GM18519 (cell line): ENCODE measurements at regions not wholly inside any gene's neighbourhood (a gene's known extent, or its start where the extent isn't known, plus 50 kb on each side); places are given as distances from the start of the nearest gene placed in this dataset.

Experiments
- ATAC-seq: cut with Tn5 transposase; IDR thresholded peaks from one replicate; pipeline ENCODE4 v1.9.1; 2021; ENCODE audit warnings: mild to moderate bottlenecking, moderate library complexity; ENCODE audit not compliant: unreplicated experiment, low FRiP score

GRCh38 chr7:51518646-51519045 lies 202.0 kb upstream of the COBL start:
- ATAC-seq, result no peak

- ATAC-seq, result no peak
These were observed 200.6 kb upstream of the COBL start for GRCh38 chr7:51517187-51517586.

- no peak for ATAC-seq
These were observed 185.0 kb upstream of the COBL start for GRCh38 chr7:51501620-51502019.

GRCh38 chr7:51482976-51483375 lies 166.4 kb upstream of the COBL start:
- ATAC-seq, result no peak

- no peak for ATAC-seq
These were observed 164.8 kb upstream of the COBL start for GRCh38 chr7:51481421-51481820.

- no peak for ATAC-seq
These were observed 161.2 kb upstream of the COBL start for GRCh38 chr7:51477819-51478218.

- ATAC-seq, result no peak
These were observed 160.7 kb upstream of the COBL start for GRCh38 chr7:51477323-51477722.

GRCh38 chr7:51476026-51476425 lies 159.4 kb upstream of the COBL start:
- no peak for ATAC-seq

- no peak for ATAC-seq
These were observed 156.3 kb upstream of the COBL start for GRCh38 chr7:51472873-51473272.

GRCh38 chr7:51471981-51472296 lies 155.3 kb upstream of the COBL start:
- ATAC-seq, result no peak

GRCh38 chr7:51471210-51471980 lies 154.8 kb upstream of the COBL start:
- no peak for ATAC-seq

- ATAC-seq, result no peak
These were observed 150.9 kb upstream of the COBL start for GRCh38 chr7:51467384-51468017.

GRCh38 chr7:51459809-51460208 lies 143.2 kb upstream of the COBL start:
- no peak for ATAC-seq

- ATAC-seq, result no peak
These were observed 142.1 kb upstream of the COBL start for GRCh38 chr7:51458693-51459092.

- ATAC-seq, result no peak
These were observed 140.5 kb upstream of the COBL start for GRCh38 chr7:51457079-51457478.

GRCh38 chr7:51456431-51457060 lies 139.9 kb upstream of the COBL start:
- no peak for ATAC-seq

- ATAC-seq, result no peak
These were observed 139.3 kb upstream of the COBL start for GRCh38 chr7:51455948-51456347.

GRCh38 chr7:51455513-51455912 lies 138.9 kb upstream of the COBL start:
- ATAC-seq, result no peak

GRCh38 chr7:51455086-51455485 lies 138.5 kb upstream of the COBL start:
- ATAC-seq, result no peak

- ATAC-seq, result no peak
These were observed 136.1 kb upstream of the COBL start for GRCh38 chr7:51452694-51453093.

- ATAC-seq, result no peak
These were observed 135.3 kb upstream of the COBL start for GRCh38 chr7:51451751-51452476.
